Ishikawa (cell line): ENCODE measurements at regions not wholly inside any gene's neighbourhood (a gene's known extent, or its start where the extent isn't known, plus 50 kb on each side); places are given as distances from the start of the nearest gene placed in this dataset.

Source experiments
- CEBPB ChIP-seq: IDR thresholded peaks from 2 replicates; pipeline ENCODE4 v1.6.1; 2012
- CREB1 ChIP-seq: IDR thresholded peaks from 2 replicates; pipeline ENCODE4 v1.6.1; 2012; ENCODE audit warnings: low read depth
- EP300 ChIP-seq: IDR thresholded peaks from 2 replicates; pipeline ENCODE4 v1.6.1; 2012; ENCODE audit warnings: borderline replicate concordance
- FOXM1 ChIP-seq: IDR thresholded peaks from 2 replicates; pipeline ENCODE4 v1.6.1; 2012; ENCODE audit warnings: low read depth, borderline replicate concordance
- MAX ChIP-seq: IDR thresholded peaks from 2 replicates; pipeline ENCODE4 v1.6.1; 2012
- NFIC ChIP-seq: IDR thresholded peaks from 2 replicates; pipeline ENCODE4 v1.6.1; 2012
- RAD21 ChIP-seq: IDR thresholded peaks from 2 replicates; pipeline ENCODE4 v1.6.1; 2012; ENCODE audit warnings: low read depth
- REST ChIP-seq: IDR thresholded peaks from 2 replicates; pipeline ENCODE4 v1.6.1; 2012; ENCODE audit warnings: low read depth, mild to moderate bottlenecking
- TAF1 ChIP-seq: IDR thresholded peaks from 2 replicates; pipeline ENCODE4 v1.6.1; 2012; ENCODE audit warnings: low read depth, mild to moderate bottlenecking
- USF1 ChIP-seq: IDR thresholded peaks from 2 replicates; pipeline ENCODE4 v1.6.1; 2012
- YY1 ChIP-seq: IDR thresholded peaks from 2 replicates; pipeline ENCODE4 v1.6.1; 2012; ENCODE audit warnings: low read depth
- ZBTB7A ChIP-seq: IDR thresholded peaks from 2 replicates; pipeline ENCODE4 v1.6.1; 2012; ENCODE audit warnings: low read depth

DNA sequence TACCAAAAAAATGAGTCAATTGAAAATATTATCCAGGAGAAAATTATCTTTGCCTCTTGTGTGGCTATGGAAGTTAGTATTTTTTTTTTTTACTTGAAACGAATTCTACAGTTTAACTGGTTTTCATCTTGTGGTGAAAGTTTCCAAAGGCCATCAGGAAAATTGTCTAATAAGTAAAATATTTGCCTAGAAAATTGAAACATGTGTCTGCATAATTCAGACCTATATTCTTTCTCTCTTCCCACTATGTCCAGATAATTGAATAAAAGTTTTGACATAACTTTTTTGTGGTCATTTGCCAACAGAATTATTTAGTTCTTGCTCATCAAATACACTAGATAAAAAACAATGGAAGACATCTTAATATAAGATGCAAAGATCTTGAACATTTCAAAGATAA, 321.5 kb upstream of the RPS23 start:
- TF ChIP-seq REST = no peak
- TF ChIP-seq RAD21 = no peak
- TF ChIP-seq ZBTB7A = no peak
- TF ChIP-seq EP300 = no peak
- no peak for TF ChIP-seq USF1
- no peak for TF ChIP-seq TAF1
- TF ChIP-seq NFIC = no peak
- TF ChIP-seq MAX = no peak
- no peak for TF ChIP-seq CEBPB
- no peak for TF ChIP-seq CREB1
- TF ChIP-seq FOXM1 = no peak
- TF ChIP-seq YY1 = no peak
